Keratinocyte (primary cell): ENCODE measurements at regions not wholly inside any gene's neighbourhood (a gene's known extent, or its start where the extent isn't known, plus 50 kb on each side); places are given as distances from the start of the nearest gene placed in this dataset.

ENCODE experiments used
- DNase-seq: peaks from one replicate; pipeline ENCODE4 v3.0.0-alpha.2; 2011; ENCODE audit warnings: low read depth, missing footprints, low spot score
- FAIRE-seq: peaks from 2 replicates; lab custom pipeline; 2011; peaks lifted over from hg19 to GRCh38; lab: Jason Lieb, UNC
- H2AFZ ChIP-seq: 2 replicates; pipeline ENCODE4 v1.6.0; 2012; ENCODE audit warnings: low read length, control low read depth, inconsistent platforms; ENCODE audit not compliant: control insufficient read depth
- H3K27ac ChIP-seq: 2 replicates; pipeline ENCODE4 v1.5.1; 2011; ENCODE audit warnings: low read length; ENCODE audit not compliant: control insufficient read depth, insufficient read depth
- H3K27me3 ChIP-seq: 3 replicates; pipeline ENCODE4 v1.6.0; 2011; ENCODE audit warnings: low read length; ENCODE audit not compliant: control insufficient read depth, insufficient read depth; ENCODE audit errors: extremely low read depth
- H3K36me3 ChIP-seq, 2 experiments: 2 replicates in 1 of 2; 3 replicates in 1 of 2; pipeline ENCODE4 v1.5.1; 2011; ENCODE audit warnings: low read length in 2 of 2, mild to moderate bottlenecking in 1 of 2; ENCODE audit not compliant: control insufficient read depth in 2 of 2, insufficient read depth in 2 of 2; ENCODE audit errors: extremely low read depth in 1 of 2
- H3K4me1 ChIP-seq: 3 replicates; pipeline ENCODE4 v1.5.1; 2011; ENCODE audit warnings: low read length; ENCODE audit not compliant: control insufficient read depth, insufficient read depth; ENCODE audit errors: extremely low read depth
- H3K4me2 ChIP-seq: 3 replicates; pipeline ENCODE4 v1.6.0; 2011; ENCODE audit warnings: low read depth, low read length; ENCODE audit not compliant: control insufficient read depth, insufficient read depth; ENCODE audit errors: extremely low read depth
- H3K4me3 ChIP-seq, 3 experiments: fragments of 200-600 bp in 1 of 3; sonication (generic) in 1 of 3; 2 replicates in 2 of 3; 3 replicates in 1 of 3; pipeline ENCODE4 v1.5.1; 2011 to 2016; ENCODE audit warnings: low read length in 3 of 3, mild to moderate bottlenecking in 3 of 3, control low read depth in 2 of 3, inconsistent platforms in 1 of 3, low read depth in 1 of 3, mixed read lengths in 1 of 3, mixed run types in 1 of 3, moderate library complexity in 1 of 3; ENCODE audit not compliant: control insufficient read depth in 2 of 3, insufficient read depth in 2 of 3; ENCODE audit errors: extremely low read depth in 1 of 3
- H3K79me2 ChIP-seq: 2 replicates; pipeline ENCODE4 v1.6.0; 2012; ENCODE audit warnings: low read length; ENCODE audit not compliant: control insufficient read depth, insufficient read depth
- H3K9ac ChIP-seq: 3 replicates; pipeline ENCODE4 v1.6.0; 2011; ENCODE audit warnings: low read length; ENCODE audit not compliant: control insufficient read depth, insufficient read depth; ENCODE audit errors: extremely low read depth
- H3K9me1 ChIP-seq: 3 replicates; pipeline ENCODE4 v1.6.0; 2011; ENCODE audit warnings: low read length; ENCODE audit not compliant: control insufficient read depth, insufficient read depth; ENCODE audit errors: extremely low read depth
- H3K9me3 ChIP-seq: 2 replicates; pipeline ENCODE4 v1.5.1; 2012; ENCODE audit warnings: low read depth, low read length; ENCODE audit not compliant: control insufficient read depth
- H4K20me1 ChIP-seq: 3 replicates; pipeline ENCODE4 v1.6.0; 2011; ENCODE audit warnings: low read length; ENCODE audit not compliant: control insufficient read depth, insufficient read depth; ENCODE audit errors: extremely low read depth
- CTCF ChIP-seq, 3 experiments: IDR thresholded peaks in 1 of 3; conservative IDR thresholded peaks in 1 of 3; optimal IDR thresholded peaks in 1 of 3; 2 replicates in 2 of 3; 3 replicates in 1 of 3; pipeline versions ENCODE3 to v1.5.1; 2011; ENCODE audit warnings: low read length in 3 of 3, mild to moderate bottlenecking in 3 of 3, moderate library complexity in 2 of 3, control low read depth in 1 of 3, inconsistent platforms in 1 of 3; ENCODE audit not compliant: insufficient read depth in 2 of 3; ENCODE audit errors: extremely low read depth in 1 of 3
- EZH2 ChIP-seq: IDR thresholded peaks from one replicate; pipeline ENCODE4 v1.6.1; 2012; ENCODE audit warnings: inconsistent platforms, mild to moderate bottlenecking, low read length, moderate library complexity
- dilution Hi-C: fragments of 300-500 bp; cut with MboI; formaldehyde crosslinking; loops from one replicate; pipeline ENCODE4 v1.7.0; 2020; ENCODE audit warnings: low sequenced_read_pairs; ENCODE audit not compliant: extremely low pct_ligation_motif_present

- FAIRE-seq (no peak), DNase-seq (no peak)
- Histone ChIP-seq H3K9me1 (no peaks in the 10 kb centered on the region), H3K4me3 (no peak overlapping the region), H3K9me3 (no peaks in the 10 kb centered on the region), H3K4me1 (no peaks in the 10 kb centered on the region), H3K4me2 (no peak overlapping the region), H4K20me1 (peaks cover 4% of the 10 kb centered on the region), H3K27me3 (peaks cover 8% of the 10 kb centered on the region), H3K9ac (no peak overlapping the region), H3K79me2 (no peaks in the 10 kb centered on the region), H3K27ac (no peak overlapping the region), H3K36me3 (no peaks in the 10 kb centered on the region), H2AFZ (no peak overlapping the region)
- dilution Hi-C loops = no loop called here
- no peak for TF ChIP-seq CTCF (optimal IDR thresholded peaks at IDR 0.05 in 1 of 3, IDR thresholded peaks at IDR 0.05 in 1 of 3, conservative IDR thresholded peaks at IDR 0.05 in 1 of 3; ENCODE audit: extremely low read depth in 1 of 3, insufficient read depth in 2 of 3, low read length in 3 of 3)
These were observed 295.6 kb downstream of the ZNF536 start for GRCh38 chr19:30667746-30668145.

- TF ChIP-seq CTCF (optimal IDR thresholded peaks at IDR 0.05 in 1 of 3, IDR thresholded peaks at IDR 0.05 in 1 of 3, conservative IDR thresholded peaks at IDR 0.05 in 1 of 3; ENCODE audit: extremely low read depth in 1 of 3, insufficient read depth in 2 of 3, low read length in 3 of 3) (no peak), EZH2 (no peak)
- H3K4me1 ChIP-seq = no peaks in the 10 kb centered on the region
- H4K20me1 ChIP-seq = peaks cover 4% of the 10 kb centered on the region
- no peak overlapping the region for H2AFZ ChIP-seq
- dilution Hi-C loops = no loop called here
- H3K9me3 ChIP-seq = no peaks in the 10 kb centered on the region
- H3K9ac ChIP-seq = no peak overlapping the region
- no peak for FAIRE-seq
- H3K27me3 ChIP-seq = peaks cover 8% of the 10 kb centered on the region
- H3K79me2 ChIP-seq = no peaks in the 10 kb centered on the region
- H3K27ac ChIP-seq = no peak overlapping the region
- H3K4me3 ChIP-seq = no peak overlapping the region
- H3K4me2 ChIP-seq = no peak overlapping the region
- H3K36me3 ChIP-seq = no peaks in the 10 kb centered on the region
- no peak for DNase-seq
- no peaks in the 10 kb centered on the region for H3K9me1 ChIP-seq
These were observed 295.0 kb downstream of the ZNF536 start for GRCh38 chr19:30667227-30667626.
